Uterus (tissue), 2 donors: ENCODE measurements at regions not wholly inside any gene's neighbourhood (a gene's known extent, or its start where the extent isn't known, plus 50 kb on each side); places are given as distances from the start of the nearest gene placed in this dataset.

Source experiments
- POLR2A ChIP-seq, 2 donors: fragments of 450-650 bp; IDR thresholded peaks; one replicate each; pipeline ENCODE4 v1.6.1; 2016; ENCODE audit warnings: antibody characterized with exemption in 2 of 2, mild to moderate bottlenecking in 1 of 2, moderate library complexity in 1 of 2
- TF ChIP-seq, protein P1 (sequence below), 4 experiments: fragments of 200-600 bp in 2 of 4; fragments of 450-650 bp in 2 of 4; sonication (generic) in 2 of 4; IDR thresholded peaks; one replicate each; pipeline ENCODE4 v1.5.1; 2016 to 2019; ENCODE audit warnings: antibody characterized with exemption in 4 of 4, mild to moderate bottlenecking in 2 of 4, moderate library complexity in 1 of 4

DNA sequence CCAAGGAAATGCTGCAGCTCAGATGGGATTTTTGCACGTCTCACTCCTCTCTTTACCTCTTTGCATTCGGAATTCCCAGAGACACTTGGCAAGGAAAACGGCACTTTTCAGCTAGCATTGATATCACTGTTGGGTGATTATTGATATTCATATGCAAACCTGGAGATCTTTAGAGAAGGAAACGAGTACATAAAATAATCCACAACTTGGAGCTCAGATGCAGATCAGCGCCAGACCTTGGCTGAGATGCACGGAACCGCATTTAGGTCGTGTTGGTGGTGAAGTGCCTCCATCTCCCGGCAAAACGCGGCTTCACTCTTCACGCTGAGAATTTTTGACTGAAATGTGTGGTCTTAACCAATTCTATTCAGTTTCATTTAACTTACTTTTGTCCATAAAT is 77.2 kb upstream of the ARHGEF7 start:
- TF ChIP-seq, protein P1, sequence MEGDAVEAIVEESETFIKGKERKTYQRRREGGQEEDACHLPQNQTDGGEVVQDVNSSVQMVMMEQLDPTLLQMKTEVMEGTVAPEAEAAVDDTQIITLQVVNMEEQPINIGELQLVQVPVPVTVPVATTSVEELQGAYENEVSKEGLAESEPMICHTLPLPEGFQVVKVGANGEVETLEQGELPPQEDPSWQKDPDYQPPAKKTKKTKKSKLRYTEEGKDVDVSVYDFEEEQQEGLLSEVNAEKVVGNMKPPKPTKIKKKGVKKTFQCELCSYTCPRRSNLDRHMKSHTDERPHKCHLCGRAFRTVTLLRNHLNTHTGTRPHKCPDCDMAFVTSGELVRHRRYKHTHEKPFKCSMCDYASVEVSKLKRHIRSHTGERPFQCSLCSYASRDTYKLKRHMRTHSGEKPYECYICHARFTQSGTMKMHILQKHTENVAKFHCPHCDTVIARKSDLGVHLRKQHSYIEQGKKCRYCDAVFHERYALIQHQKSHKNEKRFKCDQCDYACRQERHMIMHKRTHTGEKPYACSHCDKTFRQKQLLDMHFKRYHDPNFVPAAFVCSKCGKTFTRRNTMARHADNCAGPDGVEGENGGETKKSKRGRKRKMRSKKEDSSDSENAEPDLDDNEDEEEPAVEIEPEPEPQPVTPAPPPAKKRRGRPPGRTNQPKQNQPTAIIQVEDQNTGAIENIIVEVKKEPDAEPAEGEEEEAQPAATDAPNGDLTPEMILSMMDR (IDR thresholded peaks at IDR 0.05), result no peak
- no peak for TF ChIP-seq POLR2A (IDR thresholded peaks at IDR 0.05)
